ENCODE measurements at regions not wholly inside any gene's neighbourhood (a gene's known extent, or its start where the extent isn't known, plus 50 kb on each side); places are given as distances from the start of the nearest gene placed in this dataset.

DNA sequence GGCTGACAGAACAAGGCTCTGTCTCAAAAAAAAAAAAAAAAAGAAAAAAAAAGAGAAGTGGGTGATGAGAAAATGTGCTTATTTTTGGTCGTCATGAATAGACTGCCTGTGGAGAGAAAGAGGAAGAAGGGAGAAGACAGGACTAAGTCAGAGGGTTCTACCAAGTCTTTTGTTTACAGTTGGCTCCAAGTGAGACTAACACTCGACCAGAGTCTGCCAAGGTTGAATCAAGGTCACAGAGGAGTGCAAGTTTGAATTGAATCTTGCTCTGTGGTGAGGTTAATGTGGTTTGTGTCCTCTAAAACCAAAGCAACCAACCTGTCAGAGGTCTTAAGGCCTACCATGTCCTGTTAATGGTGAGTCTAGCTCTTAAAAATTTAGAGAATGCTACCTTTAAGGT, 334.1 kb upstream of the GRM7 start:
- H3K79me2 ChIP-seq (ENCODE audit: insufficient read depth, low read length): no peaks in the 10 kb centered on the region
- no peak overlapping the region for H3K9ac ChIP-seq (ENCODE audit: insufficient read depth, low read depth, low read length)
- H3K4me2 ChIP-seq (ENCODE audit: low read depth, low read length): no peak overlapping the region
- no peaks in the 10 kb centered on the region for H4K20me1 ChIP-seq (ENCODE audit: insufficient read depth, low read length)
- H3K27ac ChIP-seq (ENCODE audit: extremely low read length, insufficient read depth, low read length): no peak overlapping the region
- H3K27me3 ChIP-seq (ENCODE audit: control insufficient read depth in 1 of 2, insufficient read depth in 2 of 2, low read length in 2 of 2): no peaks in the 10 kb centered on the region
- FAIRE-seq (no peak), ATAC-seq (no peak), DNase-seq (ENCODE audit: low spot score) (no peak)
- ChIA-PET POLR2A (no interaction called here), CTCF (ENCODE audit: low intra/inter-chr PET ratio, low total read pairs) (no interaction called here)
- no TSS peak for BruUV-seq (replicated peaks)
- 41% methylated on average over 2 of the region's 2 CpGs for WGBS (ENCODE audit: low lambda C conversion rate)
- in situ Hi-C loops (cut with HindIII; ENCODE audit: extremely low pct_ligation_motif_present, low pct_unique_long_range_greater_than_20kb) (no loop called here), intact Hi-C loops (cut with micrococcal nuclease; ENCODE audit: unreplicated experiment) (no loop called here)
- no peaks in the 10 kb centered on the region for H3K36me3 ChIP-seq (replicated peaks in 1 of 2; ENCODE audit: control insufficient read depth in 1 of 2, insufficient read depth in 2 of 2, low read length in 2 of 2)
- no peaks in the 10 kb centered on the region for H3K4me1 ChIP-seq (ENCODE audit: insufficient read depth, low read length)
- no peak overlapping the region for H3K4me3 ChIP-seq (replicated peaks in 1 of 3; ENCODE audit: insufficient read depth in 1 of 3, low read depth in 2 of 3, low read length in 3 of 3)
- H2AFZ ChIP-seq (ENCODE audit: low read length): no peak overlapping the region
- H3K9me3 ChIP-seq (ENCODE audit: low read length): peaks cover 70% of the 10 kb centered on the region
- TF ChIP-seq ZNF33B (CRISPR knock-in tag; IDR thresholded peaks at IDR 0.05) (no peak), HMG20B (CRISPR knock-in tag; conservative IDR thresholded peaks at IDR 0.05) (no peak), NR2F6 (IDR thresholded peaks at IDR 0.05) (no peak), NR2F6 (CRISPR knock-in tag; IDR thresholded peaks at IDR 0.05) (no peak), ZNF512 (CRISPR knock-in tag; IDR thresholded peaks at IDR 0.05) (no peak), KDM5B (CRISPR knock-in tag; IDR thresholded peaks at IDR 0.05; ENCODE audit: borderline replicate concordance) (no peak), GMEB2 (CRISPR knock-in tag; IDR thresholded peaks at IDR 0.05; ENCODE audit: low read depth) (no peak), MTA1 (CRISPR knock-in tag; IDR thresholded peaks at IDR 0.05; ENCODE audit: borderline replicate concordance) (no peak), ZNF782 (CRISPR knock-in tag; IDR thresholded peaks at IDR 0.05; ENCODE audit: borderline replicate concordance) (no peak), ZNF713 (CRISPR knock-in tag; IDR thresholded peaks at IDR 0.05) (no peak), ZNF850 (CRISPR knock-in tag; conservative IDR thresholded peaks at IDR 0.05) (no peak), ZNF704 (CRISPR knock-in tag; IDR thresholded peaks at IDR 0.05; ENCODE audit: borderline replicate concordance) (no peak)
- TF ChIP-seq, protein P1, sequence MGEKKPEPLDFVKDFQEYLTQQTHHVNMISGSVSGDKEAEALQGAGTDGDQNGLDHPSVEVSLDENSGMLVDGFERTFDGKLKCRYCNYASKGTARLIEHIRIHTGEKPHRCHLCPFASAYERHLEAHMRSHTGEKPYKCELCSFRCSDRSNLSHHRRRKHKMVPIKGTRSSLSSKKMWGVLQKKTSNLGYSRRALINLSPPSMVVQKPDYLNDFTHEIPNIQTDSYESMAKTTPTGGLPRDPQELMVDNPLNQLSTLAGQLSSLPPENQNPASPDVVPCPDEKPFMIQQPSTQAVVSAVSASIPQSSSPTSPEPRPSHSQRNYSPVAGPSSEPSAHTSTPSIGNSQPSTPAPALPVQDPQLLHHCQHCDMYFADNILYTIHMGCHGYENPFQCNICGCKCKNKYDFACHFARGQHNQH (CRISPR knock-in tag; IDR thresholded peaks at IDR 0.05): no peak
- TF ChIP-seq, protein P2, sequence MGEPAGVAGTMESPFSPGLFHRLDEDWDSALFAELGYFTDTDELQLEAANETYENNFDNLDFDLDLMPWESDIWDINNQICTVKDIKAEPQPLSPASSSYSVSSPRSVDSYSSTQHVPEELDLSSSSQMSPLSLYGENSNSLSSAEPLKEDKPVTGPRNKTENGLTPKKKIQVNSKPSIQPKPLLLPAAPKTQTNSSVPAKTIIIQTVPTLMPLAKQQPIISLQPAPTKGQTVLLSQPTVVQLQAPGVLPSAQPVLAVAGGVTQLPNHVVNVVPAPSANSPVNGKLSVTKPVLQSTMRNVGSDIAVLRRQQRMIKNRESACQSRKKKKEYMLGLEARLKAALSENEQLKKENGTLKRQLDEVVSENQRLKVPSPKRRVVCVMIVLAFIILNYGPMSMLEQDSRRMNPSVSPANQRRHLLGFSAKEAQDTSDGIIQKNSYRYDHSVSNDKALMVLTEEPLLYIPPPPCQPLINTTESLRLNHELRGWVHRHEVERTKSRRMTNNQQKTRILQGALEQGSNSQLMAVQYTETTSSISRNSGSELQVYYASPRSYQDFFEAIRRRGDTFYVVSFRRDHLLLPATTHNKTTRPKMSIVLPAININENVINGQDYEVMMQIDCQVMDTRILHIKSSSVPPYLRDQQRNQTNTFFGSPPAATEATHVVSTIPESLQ (CRISPR knock-in tag; conservative IDR thresholded peaks at IDR 0.05): no peak
